CD14-positive monocyte (primary cell): ENCODE measurements at regions not wholly inside any gene's neighbourhood (a gene's known extent, or its start where the extent isn't known, plus 50 kb on each side); places are given as distances from the start of the nearest gene placed in this dataset.

ENCODE experiments used
- DNase-seq, 3 donors: peaks; one replicate each; pipeline ENCODE4 v3.0.0-alpha.2; 2011 to 2022
- H2AFZ ChIP-seq: 2 replicates; pipeline ENCODE4 v1.6.0; 2012; ENCODE audit warnings: mild to moderate bottlenecking, low read depth, low read length, inconsistent platforms; ENCODE audit not compliant: insufficient read depth, poor library complexity, severe bottlenecking
- H3K27ac ChIP-seq, 2 donors: 1 replicate in 1 of 2; 2 replicates in 1 of 2; pipeline ENCODE4 v1.5.1; 2012 to 2013; ENCODE audit warnings: low read length in 2 of 2, control low read depth in 1 of 2, inconsistent platforms in 1 of 2, low read depth in 1 of 2, mild to moderate bottlenecking in 1 of 2
- H3K27me3 ChIP-seq, 2 donors: one replicate each; pipeline versions ENCODE4 v1.6.0 to v1.6.1; 2011 to 2013; ENCODE audit warnings: low read length in 2 of 2; ENCODE audit not compliant: control insufficient read depth in 2 of 2, insufficient read depth in 2 of 2
- H3K36me3 ChIP-seq, 2 donors: replicated peaks in 1 of 2; 1 replicate in 1 of 2; 2 replicates in 1 of 2; pipeline versions ENCODE4 v1.5.1 to v1.6.1; 2012 to 2013; ENCODE audit warnings: low read length in 2 of 2, control low read depth in 1 of 2, inconsistent platforms in 1 of 2, mild to moderate bottlenecking in 1 of 2; ENCODE audit not compliant: insufficient read depth in 2 of 2, control insufficient read depth in 1 of 2
- H3K4me1 ChIP-seq, 2 donors: 1 replicate in 1 of 2; 2 replicates in 1 of 2; pipeline versions ENCODE4 v1.5.1 to v1.6.1; 2012 to 2013; ENCODE audit warnings: low read length in 2 of 2, control low read depth in 1 of 2, inconsistent platforms in 1 of 2, mild to moderate bottlenecking in 1 of 2, moderate library complexity in 1 of 2; ENCODE audit not compliant: insufficient read depth in 2 of 2, control insufficient read depth in 1 of 2
- H3K4me2 ChIP-seq: replicated peaks from 2 replicates; pipeline ENCODE3; 2012; ENCODE audit warnings: low read length, moderate library complexity, mild to moderate bottlenecking; ENCODE audit not compliant: poor library complexity, severe bottlenecking; ENCODE audit errors: extremely low read depth
- H3K4me3 ChIP-seq, 3 experiments: fragments of 200-600 bp in 1 of 3; sonication (generic) in 1 of 3; replicated peaks in 1 of 3; 1 replicate in 2 of 3; 2 replicates in 1 of 3; pipeline ENCODE4 v1.5.1; 2011 to 2013; ENCODE audit warnings: low read length in 3 of 3, mild to moderate bottlenecking in 3 of 3, control low read depth in 2 of 3, low read depth in 2 of 3, inconsistent platforms in 1 of 3, moderate library complexity in 1 of 3
- H3K79me2 ChIP-seq: 2 replicates; pipeline ENCODE4 v1.6.0; 2012; ENCODE audit warnings: mild to moderate bottlenecking, control low read depth, inconsistent platforms, low read length, moderate library complexity; ENCODE audit not compliant: insufficient read depth
- H3K9ac ChIP-seq: 2 replicates; pipeline ENCODE4 v1.6.0; 2017; ENCODE audit warnings: low read length, mild to moderate bottlenecking; ENCODE audit not compliant: insufficient read depth, poor library complexity, severe bottlenecking
- H3K9me3 ChIP-seq, 2 donors: replicated peaks in 1 of 2; 1 replicate in 1 of 2; 2 replicates in 1 of 2; pipeline versions ENCODE4 v1.5.1 to v1.6.1; 2012 to 2013; ENCODE audit warnings: low read length in 2 of 2, control low read depth in 1 of 2; ENCODE audit not compliant: control insufficient read depth in 1 of 2, insufficient read depth in 1 of 2
- H4K20me1 ChIP-seq: 2 replicates; pipeline ENCODE4 v1.6.0; 2012; ENCODE audit warnings: mild to moderate bottlenecking, low read length, control low read depth, moderate library complexity; ENCODE audit not compliant: insufficient read depth
- H3K27ac Mint-ChIP-seq, 7 donors: one replicate each; pipeline ENCODE4 v1.8.0; 2020; ENCODE audit warnings: mild to moderate bottlenecking in 7 of 7, mixed read lengths in 7 of 7, moderate library complexity in 6 of 7, inconsistent platforms in 2 of 7
- H3K27me3 Mint-ChIP-seq, 3 donors: one replicate each; pipeline ENCODE4 v1.8.0; 2021 to 2022; ENCODE audit warnings: low read depth in 3 of 3, mild to moderate bottlenecking in 3 of 3, mixed read lengths in 3 of 3, moderate library complexity in 3 of 3, inconsistent platforms in 1 of 3
- H3K36me3 Mint-ChIP-seq, 2 donors: one replicate each; pipeline ENCODE4 v1.8.0; 2020; ENCODE audit warnings: mixed read lengths in 2 of 2, inconsistent platforms in 1 of 2, mild to moderate bottlenecking in 1 of 2
- H3K4me1 Mint-ChIP-seq: one replicate; pipeline ENCODE4 v1.8.0; 2020; ENCODE audit warnings: mild to moderate bottlenecking, mixed read lengths
- H3K4me3 Mint-ChIP-seq, 2 donors: one replicate each; pipeline ENCODE4 v1.8.0; 2020; ENCODE audit warnings: mild to moderate bottlenecking in 2 of 2, mixed read lengths in 2 of 2, moderate library complexity in 1 of 2
- H3K9me3 Mint-ChIP-seq, 7 donors: one replicate each; pipeline ENCODE4 v1.8.0; 2020 to 2022; ENCODE audit warnings: mixed read lengths in 7 of 7, mild to moderate bottlenecking in 6 of 7, moderate library complexity in 6 of 7, inconsistent platforms in 2 of 7
- WGBS: methylation state at CpG from one replicate; pipeline ENCODE4 v1.1.5; 2013; ENCODE audit warnings: missing lambda C conversion rate; ENCODE audit not compliant: insufficient coverage; 5-methylcytosine and 5-hydroxymethylcytosine counted together
- intact Hi-C, 2 donors: fragments of 100-400 bp; cut with micrococcal nuclease; formaldehyde crosslinking; loops; one replicate each; pipeline versions ENCODE4 v1.15.0 to v1.15.1; 2023
- TF ChIP-seq, protein P1 (sequence below): fragments of 200-600 bp; IDR thresholded peaks from one replicate; pipeline ENCODE4 v1.8.0; 2022; ENCODE audit warnings: antibody characterized with exemption, mild to moderate bottlenecking

DNA sequence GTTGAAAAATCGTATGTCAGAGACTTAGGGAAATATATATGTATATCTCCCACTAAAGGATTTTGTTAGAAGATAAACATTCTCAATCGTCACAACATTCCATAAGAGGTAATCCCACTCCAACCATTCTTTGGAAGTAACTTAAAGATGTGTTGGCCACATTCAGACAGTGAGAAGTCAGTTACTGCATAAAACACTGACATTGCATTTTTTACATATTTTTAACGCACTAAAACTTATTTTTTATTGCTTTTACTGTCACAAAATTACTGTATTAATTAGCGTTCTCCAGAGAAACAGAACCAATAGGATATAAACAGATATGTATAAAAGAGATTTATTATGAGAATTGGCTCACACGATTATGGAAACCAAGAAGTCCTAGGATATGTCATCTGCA is 74.3 kb upstream of the VGLL2 start:
- Histone ChIP-seq H3K27ac (no peak overlapping the region), H3K4me1 (no peaks in the 10 kb centered on the region), H3K4me3 (no peak overlapping the region), H3K9ac (no peak overlapping the region), H3K27me3 (no peaks in the 10 kb centered on the region), H2AFZ (no peak overlapping the region), H3K36me3 (no peaks in the 10 kb centered on the region), H3K79me2 (no peaks in the 10 kb centered on the region), H3K9me3 (no peaks in the 10 kb centered on the region), H3K4me2 (no peak overlapping the region), H4K20me1 (no peaks in the 10 kb centered on the region)
- 100% methylated on average over 1 of the region's 5 CpGs for WGBS
- H3K4me1 Mint-ChIP-seq = no peaks in the 10 kb centered on the region
- no peaks in the 10 kb centered on the region for H3K36me3 Mint-ChIP-seq
- TF ChIP-seq, protein P1, sequence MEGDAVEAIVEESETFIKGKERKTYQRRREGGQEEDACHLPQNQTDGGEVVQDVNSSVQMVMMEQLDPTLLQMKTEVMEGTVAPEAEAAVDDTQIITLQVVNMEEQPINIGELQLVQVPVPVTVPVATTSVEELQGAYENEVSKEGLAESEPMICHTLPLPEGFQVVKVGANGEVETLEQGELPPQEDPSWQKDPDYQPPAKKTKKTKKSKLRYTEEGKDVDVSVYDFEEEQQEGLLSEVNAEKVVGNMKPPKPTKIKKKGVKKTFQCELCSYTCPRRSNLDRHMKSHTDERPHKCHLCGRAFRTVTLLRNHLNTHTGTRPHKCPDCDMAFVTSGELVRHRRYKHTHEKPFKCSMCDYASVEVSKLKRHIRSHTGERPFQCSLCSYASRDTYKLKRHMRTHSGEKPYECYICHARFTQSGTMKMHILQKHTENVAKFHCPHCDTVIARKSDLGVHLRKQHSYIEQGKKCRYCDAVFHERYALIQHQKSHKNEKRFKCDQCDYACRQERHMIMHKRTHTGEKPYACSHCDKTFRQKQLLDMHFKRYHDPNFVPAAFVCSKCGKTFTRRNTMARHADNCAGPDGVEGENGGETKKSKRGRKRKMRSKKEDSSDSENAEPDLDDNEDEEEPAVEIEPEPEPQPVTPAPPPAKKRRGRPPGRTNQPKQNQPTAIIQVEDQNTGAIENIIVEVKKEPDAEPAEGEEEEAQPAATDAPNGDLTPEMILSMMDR = no peak
- no peak overlapping the region for H3K4me3 Mint-ChIP-seq
- no peak for DNase-seq
- H3K27me3 Mint-ChIP-seq = no peaks in the 10 kb centered on the region
- intact Hi-C loops = no loop called here
- no peak overlapping the region for H3K27ac Mint-ChIP-seq
- peaks cover 0 to 2% (median 0%) of the 10 kb centered on the region in 7 donors for H3K9me3 Mint-ChIP-seq

DNA sequence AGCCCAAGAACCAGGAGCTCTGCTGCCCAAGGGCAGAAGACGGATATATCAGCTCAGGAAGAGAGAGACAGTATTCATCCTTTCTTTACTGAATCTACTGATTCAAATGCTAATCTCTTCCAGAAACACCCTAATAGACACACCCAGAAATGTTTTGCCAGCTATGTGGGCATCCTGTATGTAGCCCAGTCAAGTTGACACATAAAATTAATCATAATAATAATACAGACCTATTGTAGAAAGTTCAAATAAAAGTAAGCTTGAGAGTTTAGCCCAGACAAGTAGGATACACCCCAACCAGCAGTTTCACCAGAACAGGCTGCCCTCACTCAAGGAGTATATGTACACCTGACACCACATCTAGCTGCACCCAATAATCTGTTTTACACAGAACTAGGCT is 73.9 kb upstream of the VGLL2 start:
- no peak overlapping the region for H2AFZ ChIP-seq
- H3K4me1 ChIP-seq = no peaks in the 10 kb centered on the region
- H3K4me3 ChIP-seq = no peak overlapping the region
- H3K4me2 ChIP-seq = no peak overlapping the region
- no peak overlapping the region for H3K9ac ChIP-seq
- 89% methylated on average over 1 of the region's 1 CpG for WGBS
- Mint-ChIP-seq H3K4me3 (no peak overlapping the region), H3K9me3 (peaks cover 0 to 2% (median 0%) of the 10 kb centered on the region in 7 donors), H3K27me3 (no peaks in the 10 kb centered on the region), H3K27ac (no peak overlapping the region), H3K4me1 (no peaks in the 10 kb centered on the region), H3K36me3 (no peaks in the 10 kb centered on the region)
- DNase-seq = no peak
- H3K9me3 ChIP-seq = no peaks in the 10 kb centered on the region
- H4K20me1 ChIP-seq = no peaks in the 10 kb centered on the region
- H3K27me3 ChIP-seq = no peaks in the 10 kb centered on the region
- H3K27ac ChIP-seq = no peak overlapping the region
- intact Hi-C loops = no loop called here
- H3K79me2 ChIP-seq = no peaks in the 10 kb centered on the region
- H3K36me3 ChIP-seq = no peaks in the 10 kb centered on the region
- TF ChIP-seq, protein P1 = no peak
